HG03103 (cell line): ENCODE measurements at regions not wholly inside any gene's neighbourhood (a gene's known extent, or its start where the extent isn't known, plus 50 kb on each side); places are given as distances from the start of the nearest gene placed in this dataset.

Source experiments
- ATAC-seq: cut with Tn5 transposase; IDR thresholded peaks from one replicate; pipeline ENCODE4 v1.9.1; 2021; ENCODE audit warnings: low read depth; ENCODE audit not compliant: unreplicated experiment

- ATAC-seq, result no peak
Measured at GRCh38 chr20:58020656-58021454, 207.6 kb downstream of the ANKRD60 start.

- ATAC-seq, result no peak
Measured at GRCh38 chr20:58019850-58020625, 208.4 kb downstream of the ANKRD60 start.

- ATAC-seq, result no peak
Measured at GRCh38 chr20:58019027-58019849, 209.2 kb downstream of the ANKRD60 start.

GRCh38 chr20:58018590-58018989 lies 209.9 kb downstream of the ANKRD60 start:
- ATAC-seq, result no peak

GRCh38 chr20:58017970-58018530 lies 210.4 kb downstream of the ANKRD60 start:
- no peak for ATAC-seq

- ATAC-seq, result no peak
Measured at GRCh38 chr20:58017231-58017969, 211.1 kb downstream of the ANKRD60 start.

GRCh38 chr20:58016779-58017178 lies 211.7 kb downstream of the ANKRD60 start:
- ATAC-seq, result no peak

- ATAC-seq, result no peak
Measured at GRCh38 chr20:58014628-58015315, 213.7 kb downstream of the ANKRD60 start.

GRCh38 chr20:58012731-58013510 lies 215.5 kb downstream of the ANKRD60 start:
- no peak for ATAC-seq

- no peak for ATAC-seq
Measured at GRCh38 chr20:58011947-58012610, 216.4 kb downstream of the ANKRD60 start.

- no peak for ATAC-seq
Measured at GRCh38 chr20:58011106-58011946, 217.1 kb downstream of the ANKRD60 start.

GRCh38 chr20:58010666-58011065 lies 217.8 kb downstream of the ANKRD60 start:
- no peak for ATAC-seq

- no peak for ATAC-seq
Measured at GRCh38 chr20:58010186-58010585, 218.3 kb downstream of the ANKRD60 start.

GRCh38 chr20:58008866-58009265 lies 219.6 kb downstream of the ANKRD60 start:
- ATAC-seq, result no peak

GRCh38 chr20:58008413-58008812 lies 220.0 kb downstream of the ANKRD60 start:
- no peak for ATAC-seq

GRCh38 chr20:58007947-58008346 lies 220.5 kb downstream of the ANKRD60 start:
- no peak for ATAC-seq
